HL-60 (cell line): ENCODE measurements at regions not wholly inside any gene's neighbourhood (a gene's known extent, or its start where the extent isn't known, plus 50 kb on each side); places are given as distances from the start of the nearest gene placed in this dataset.

Source experiments
- GABPA ChIP-seq: IDR thresholded peaks from 2 replicates; pipeline ENCODE4 v1.6.1; 2012; ENCODE audit warnings: low read depth
- POLR2AphosphoS5 ChIP-seq: IDR thresholded peaks from 2 replicates; pipeline ENCODE4 v1.6.1; 2012; ENCODE audit warnings: low read depth
- SPI1 ChIP-seq: IDR thresholded peaks from 2 replicates; pipeline ENCODE4 v1.6.1; 2012; ENCODE audit warnings: low read depth, mild to moderate bottlenecking, borderline replicate concordance
- TF ChIP-seq, protein P1 (sequence below): IDR thresholded peaks from one replicate; pipeline ENCODE4 v1.5.1; 2011; ENCODE audit warnings: low read length, control low read depth, inconsistent platforms; ENCODE audit not compliant: insufficient read depth
- TF ChIP-seq, protein P2 (sequence below): IDR thresholded peaks from 2 replicates; pipeline ENCODE4 v1.6.1; 2012; ENCODE audit warnings: low read depth; ENCODE audit not compliant: insufficient replicate concordance

GRCh38 chr6:163743796-163744195, 329.3 kb downstream of the QKI start:
- TF ChIP-seq, protein P1, sequence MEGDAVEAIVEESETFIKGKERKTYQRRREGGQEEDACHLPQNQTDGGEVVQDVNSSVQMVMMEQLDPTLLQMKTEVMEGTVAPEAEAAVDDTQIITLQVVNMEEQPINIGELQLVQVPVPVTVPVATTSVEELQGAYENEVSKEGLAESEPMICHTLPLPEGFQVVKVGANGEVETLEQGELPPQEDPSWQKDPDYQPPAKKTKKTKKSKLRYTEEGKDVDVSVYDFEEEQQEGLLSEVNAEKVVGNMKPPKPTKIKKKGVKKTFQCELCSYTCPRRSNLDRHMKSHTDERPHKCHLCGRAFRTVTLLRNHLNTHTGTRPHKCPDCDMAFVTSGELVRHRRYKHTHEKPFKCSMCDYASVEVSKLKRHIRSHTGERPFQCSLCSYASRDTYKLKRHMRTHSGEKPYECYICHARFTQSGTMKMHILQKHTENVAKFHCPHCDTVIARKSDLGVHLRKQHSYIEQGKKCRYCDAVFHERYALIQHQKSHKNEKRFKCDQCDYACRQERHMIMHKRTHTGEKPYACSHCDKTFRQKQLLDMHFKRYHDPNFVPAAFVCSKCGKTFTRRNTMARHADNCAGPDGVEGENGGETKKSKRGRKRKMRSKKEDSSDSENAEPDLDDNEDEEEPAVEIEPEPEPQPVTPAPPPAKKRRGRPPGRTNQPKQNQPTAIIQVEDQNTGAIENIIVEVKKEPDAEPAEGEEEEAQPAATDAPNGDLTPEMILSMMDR: no peak
- TF ChIP-seq GABPA (no peak), POLR2AphosphoS5 (no peak), SPI1 (no peak)
- TF ChIP-seq, protein P2, sequence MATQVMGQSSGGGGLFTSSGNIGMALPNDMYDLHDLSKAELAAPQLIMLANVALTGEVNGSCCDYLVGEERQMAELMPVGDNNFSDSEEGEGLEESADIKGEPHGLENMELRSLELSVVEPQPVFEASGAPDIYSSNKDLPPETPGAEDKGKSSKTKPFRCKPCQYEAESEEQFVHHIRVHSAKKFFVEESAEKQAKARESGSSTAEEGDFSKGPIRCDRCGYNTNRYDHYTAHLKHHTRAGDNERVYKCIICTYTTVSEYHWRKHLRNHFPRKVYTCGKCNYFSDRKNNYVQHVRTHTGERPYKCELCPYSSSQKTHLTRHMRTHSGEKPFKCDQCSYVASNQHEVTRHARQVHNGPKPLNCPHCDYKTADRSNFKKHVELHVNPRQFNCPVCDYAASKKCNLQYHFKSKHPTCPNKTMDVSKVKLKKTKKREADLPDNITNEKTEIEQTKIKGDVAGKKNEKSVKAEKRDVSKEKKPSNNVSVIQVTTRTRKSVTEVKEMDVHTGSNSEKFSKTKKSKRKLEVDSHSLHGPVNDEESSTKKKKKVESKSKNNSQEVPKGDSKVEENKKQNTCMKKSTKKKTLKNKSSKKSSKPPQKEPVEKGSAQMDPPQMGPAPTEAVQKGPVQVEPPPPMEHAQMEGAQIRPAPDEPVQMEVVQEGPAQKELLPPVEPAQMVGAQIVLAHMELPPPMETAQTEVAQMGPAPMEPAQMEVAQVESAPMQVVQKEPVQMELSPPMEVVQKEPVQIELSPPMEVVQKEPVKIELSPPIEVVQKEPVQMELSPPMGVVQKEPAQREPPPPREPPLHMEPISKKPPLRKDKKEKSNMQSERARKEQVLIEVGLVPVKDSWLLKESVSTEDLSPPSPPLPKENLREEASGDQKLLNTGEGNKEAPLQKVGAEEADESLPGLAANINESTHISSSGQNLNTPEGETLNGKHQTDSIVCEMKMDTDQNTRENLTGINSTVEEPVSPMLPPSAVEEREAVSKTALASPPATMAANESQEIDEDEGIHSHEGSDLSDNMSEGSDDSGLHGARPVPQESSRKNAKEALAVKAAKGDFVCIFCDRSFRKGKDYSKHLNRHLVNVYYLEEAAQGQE: no peak
